NB4 (cell line): ENCODE measurements at regions not wholly inside any gene's neighbourhood (a gene's known extent, or its start where the extent isn't known, plus 50 kb on each side); places are given as distances from the start of the nearest gene placed in this dataset.

Experiments
- CTCF ChIP-seq: IDR thresholded peaks from one replicate; pipeline ENCODE4 v1.5.1; 2012; ENCODE audit warnings: low read depth, low read length
- MAX ChIP-seq: IDR thresholded peaks from 2 replicates; pipeline ENCODE4 v1.6.1; 2011; ENCODE audit warnings: low read depth, low read length
- MYC ChIP-seq: IDR thresholded peaks from 2 replicates; pipeline ENCODE4 v1.6.1; 2011; ENCODE audit warnings: low read depth, low read length
- POLR2A ChIP-seq: IDR thresholded peaks from 2 replicates; pipeline ENCODE4 v1.6.1; 2011; ENCODE audit warnings: mild to moderate bottlenecking; ENCODE audit not compliant: insufficient read length; ENCODE audit errors: extremely low read depth

GRCh38 chr2:39515273-39515896, 78.3 kb upstream of the MAP4K3 start:
- TF ChIP-seq MAX = no peak
- TF ChIP-seq CTCF = no peak
- no peak for TF ChIP-seq POLR2A
- no peak for TF ChIP-seq MYC
